ENCODE measurements at regions not wholly inside any gene's neighbourhood (a gene's known extent, or its start where the extent isn't known, plus 50 kb on each side); places are given as distances from the start of the nearest gene placed in this dataset.

- TF ChIP-seq, protein P1, sequence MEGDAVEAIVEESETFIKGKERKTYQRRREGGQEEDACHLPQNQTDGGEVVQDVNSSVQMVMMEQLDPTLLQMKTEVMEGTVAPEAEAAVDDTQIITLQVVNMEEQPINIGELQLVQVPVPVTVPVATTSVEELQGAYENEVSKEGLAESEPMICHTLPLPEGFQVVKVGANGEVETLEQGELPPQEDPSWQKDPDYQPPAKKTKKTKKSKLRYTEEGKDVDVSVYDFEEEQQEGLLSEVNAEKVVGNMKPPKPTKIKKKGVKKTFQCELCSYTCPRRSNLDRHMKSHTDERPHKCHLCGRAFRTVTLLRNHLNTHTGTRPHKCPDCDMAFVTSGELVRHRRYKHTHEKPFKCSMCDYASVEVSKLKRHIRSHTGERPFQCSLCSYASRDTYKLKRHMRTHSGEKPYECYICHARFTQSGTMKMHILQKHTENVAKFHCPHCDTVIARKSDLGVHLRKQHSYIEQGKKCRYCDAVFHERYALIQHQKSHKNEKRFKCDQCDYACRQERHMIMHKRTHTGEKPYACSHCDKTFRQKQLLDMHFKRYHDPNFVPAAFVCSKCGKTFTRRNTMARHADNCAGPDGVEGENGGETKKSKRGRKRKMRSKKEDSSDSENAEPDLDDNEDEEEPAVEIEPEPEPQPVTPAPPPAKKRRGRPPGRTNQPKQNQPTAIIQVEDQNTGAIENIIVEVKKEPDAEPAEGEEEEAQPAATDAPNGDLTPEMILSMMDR (IDR thresholded peaks at IDR 0.05; ENCODE audit: low read length) = no peak
- TF ChIP-seq EZH2 (optimal IDR thresholded peaks at IDR 0.05; ENCODE audit: low read depth, low read length) (no peak), EZH2phosphoT487 (IDR thresholded peaks at IDR 0.05; ENCODE audit: low read length) (no peak)
Measured at GRCh38 chr9:18299449-18299848, 174.5 kb upstream of the ADAMTSL1 start.

Measured in MM.1S (cell line).